ENCODE measurements at regions not wholly inside any gene's neighbourhood (a gene's known extent, or its start where the extent isn't known, plus 50 kb on each side); places are given as distances from the start of the nearest gene placed in this dataset.

DNA sequence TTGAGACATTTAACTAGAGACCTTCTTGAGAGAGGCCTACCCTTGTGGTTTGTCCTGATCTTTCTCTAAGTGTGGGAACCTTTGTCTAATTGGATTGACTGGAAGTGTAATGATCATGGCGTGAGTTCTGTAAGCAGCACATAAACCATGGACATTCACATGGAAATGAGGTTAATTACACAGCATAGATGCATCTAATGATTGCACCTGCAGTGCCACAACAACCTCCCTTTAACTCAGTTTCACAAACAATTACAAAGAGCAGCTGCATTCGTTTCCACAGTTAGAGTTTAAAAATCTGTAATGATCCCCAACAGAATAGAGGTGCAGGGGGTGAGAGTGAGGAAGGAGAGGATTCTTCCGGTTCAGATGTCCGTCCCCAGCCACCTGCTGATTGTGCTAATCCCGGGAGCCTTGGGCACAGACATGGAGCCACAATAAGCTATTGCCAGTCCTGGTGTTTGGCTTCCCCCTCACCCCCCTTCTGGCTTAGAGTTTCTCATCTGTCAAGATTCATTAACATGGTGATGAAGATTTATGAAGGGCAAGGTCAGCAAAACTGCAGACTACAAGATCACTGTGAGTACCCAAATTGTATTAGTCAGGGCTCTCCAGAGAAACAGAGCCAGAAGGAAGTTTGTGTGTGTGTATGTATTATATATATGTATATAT lies 659.2 kb upstream of the SOX9 start:
- TF ChIP-seq, protein P1, sequence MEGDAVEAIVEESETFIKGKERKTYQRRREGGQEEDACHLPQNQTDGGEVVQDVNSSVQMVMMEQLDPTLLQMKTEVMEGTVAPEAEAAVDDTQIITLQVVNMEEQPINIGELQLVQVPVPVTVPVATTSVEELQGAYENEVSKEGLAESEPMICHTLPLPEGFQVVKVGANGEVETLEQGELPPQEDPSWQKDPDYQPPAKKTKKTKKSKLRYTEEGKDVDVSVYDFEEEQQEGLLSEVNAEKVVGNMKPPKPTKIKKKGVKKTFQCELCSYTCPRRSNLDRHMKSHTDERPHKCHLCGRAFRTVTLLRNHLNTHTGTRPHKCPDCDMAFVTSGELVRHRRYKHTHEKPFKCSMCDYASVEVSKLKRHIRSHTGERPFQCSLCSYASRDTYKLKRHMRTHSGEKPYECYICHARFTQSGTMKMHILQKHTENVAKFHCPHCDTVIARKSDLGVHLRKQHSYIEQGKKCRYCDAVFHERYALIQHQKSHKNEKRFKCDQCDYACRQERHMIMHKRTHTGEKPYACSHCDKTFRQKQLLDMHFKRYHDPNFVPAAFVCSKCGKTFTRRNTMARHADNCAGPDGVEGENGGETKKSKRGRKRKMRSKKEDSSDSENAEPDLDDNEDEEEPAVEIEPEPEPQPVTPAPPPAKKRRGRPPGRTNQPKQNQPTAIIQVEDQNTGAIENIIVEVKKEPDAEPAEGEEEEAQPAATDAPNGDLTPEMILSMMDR (IDR thresholded peaks at IDR 0.05), result no peak
- TF ChIP-seq POLR2A (IDR thresholded peaks at IDR 0.05), result no peak
